Erythroblast (primary cell): ENCODE measurements at regions not wholly inside any gene's neighbourhood (a gene's known extent, or its start where the extent isn't known, plus 50 kb on each side); places are given as distances from the start of the nearest gene placed in this dataset.

ENCODE experiments used
- GATA1 ChIP-seq: IDR thresholded peaks from 2 replicates; pipeline ENCODE4 v1.6.1; 2011; ENCODE audit warnings: low read depth, mild to moderate bottlenecking, control low read depth, low read length, moderate library complexity
- POLR2A ChIP-seq: IDR thresholded peaks from 2 replicates; pipeline ENCODE4 v1.6.1; 2011; ENCODE audit warnings: mild to moderate bottlenecking, low read length

DNA sequence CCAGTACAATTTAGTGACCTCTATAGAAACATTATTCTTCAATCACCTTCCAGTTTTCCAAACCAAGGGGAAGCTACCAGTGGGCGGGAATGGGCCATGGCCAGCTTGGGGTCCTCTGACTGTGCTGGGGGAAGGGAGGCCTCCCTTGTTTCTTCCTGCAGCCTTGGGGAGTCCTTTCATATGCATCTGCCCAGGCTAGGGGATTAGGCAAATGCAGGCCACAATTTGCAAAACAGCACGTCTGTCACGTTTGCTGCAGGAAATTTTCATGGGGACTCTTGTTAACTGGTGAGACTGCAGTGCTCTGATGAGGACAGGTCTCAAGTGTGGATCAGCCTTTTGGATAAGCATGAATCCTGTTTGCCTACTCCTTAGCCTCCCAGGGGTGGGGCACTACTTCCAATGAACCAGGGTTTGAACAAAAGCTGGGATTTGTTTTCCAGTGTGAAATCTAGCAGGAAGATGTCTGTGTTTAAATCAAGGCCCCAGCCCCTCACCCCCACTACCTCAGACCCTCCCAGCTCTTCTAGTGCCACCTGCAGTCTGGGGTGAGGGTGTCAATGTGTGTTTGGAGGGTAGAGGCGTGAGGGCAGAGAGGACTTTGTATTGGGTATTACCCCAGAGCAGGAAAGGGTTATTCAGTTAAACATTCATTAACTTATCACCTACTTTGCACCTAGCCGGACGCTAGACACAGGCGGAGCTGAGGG lies 219.9 kb downstream of the OPA1 start:
- TF ChIP-seq POLR2A (no peak), GATA1 (no peak)
